ENCODE measurements at regions not wholly inside any gene's neighbourhood (a gene's known extent, or its start where the extent isn't known, plus 50 kb on each side); places are given as distances from the start of the nearest gene placed in this dataset.

DNA sequence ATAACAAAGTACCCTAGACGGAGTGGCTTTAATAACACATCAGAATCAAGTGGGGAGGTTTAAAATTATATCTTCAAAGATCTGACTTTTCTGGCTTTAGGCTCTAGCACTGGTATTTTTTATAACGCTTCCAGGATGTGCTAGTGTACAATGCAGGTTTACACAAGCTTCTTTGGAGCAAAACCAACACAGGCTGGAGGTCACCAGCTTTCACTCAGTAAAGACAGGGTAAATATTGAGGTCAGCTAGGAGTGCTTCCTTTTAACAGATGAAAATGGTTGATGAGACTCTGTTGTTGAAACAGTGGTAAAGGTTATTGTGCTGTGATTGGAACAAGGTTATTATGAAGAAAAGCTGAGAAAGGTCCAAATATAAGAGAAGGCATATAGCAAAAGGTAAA lies 414.2 kb downstream of the TAF11L14 start:
- DNase-seq: no peak
- H2AK5ac ChIP-seq (ENCODE audit: insufficient read length, low read length): no peak overlapping the region
- no peaks in the 10 kb centered on the region for H3K79me2 ChIP-seq (ENCODE audit: insufficient read depth, low read length)
- H3K4ac ChIP-seq (ENCODE audit: low read depth, low read length): no peak overlapping the region
- no peak overlapping the region for H3K27ac Mint-ChIP-seq
- no peaks in the 10 kb centered on the region for H3K4me1 Mint-ChIP-seq
- no peaks in the 10 kb centered on the region for H3K36me3 Mint-ChIP-seq (ENCODE audit: insufficient read depth in 1 of 3, low read depth in 3 of 3)
- no peak overlapping the region for H2BK20ac ChIP-seq (ENCODE audit: low read depth, low read length, poor library complexity, severe bottlenecking)
- H4K5ac ChIP-seq (ENCODE audit: insufficient read length, low read depth, low read length): no peak overlapping the region
- TF ChIP-seq CTCF (conservative IDR thresholded peaks at IDR 0.05): no peak
- H4K91ac ChIP-seq (ENCODE audit: insufficient read length, low read depth, low read length): no peak overlapping the region
- no peaks in the 10 kb centered on the region for H3K4me1 ChIP-seq (ENCODE audit: insufficient read depth, low read length)
- no peak overlapping the region for H2BK5ac ChIP-seq (ENCODE audit: insufficient read length, low read length)
- H3K56ac ChIP-seq (ENCODE audit: insufficient read length, low read depth, low read length): no peak overlapping the region
- H3K4me2 ChIP-seq (ENCODE audit: insufficient read depth, insufficient read length, low read length): no peak overlapping the region
- H3K27me3 ChIP-seq (ENCODE audit: insufficient read depth, low read length): no peaks in the 10 kb centered on the region
- H2BK120ac ChIP-seq (ENCODE audit: low read depth, low read length, poor library complexity, severe bottlenecking): no peak overlapping the region
- no peaks in the 10 kb centered on the region for H3K79me1 ChIP-seq (ENCODE audit: insufficient read depth, low read depth, low read length, poor library complexity, severe bottlenecking)
- H3T11ph ChIP-seq (ENCODE audit: low read length): no peak overlapping the region
- no peaks in the 10 kb centered on the region for H4K20me1 ChIP-seq (ENCODE audit: control insufficient read depth, insufficient read depth, insufficient read length)
- H2BK12ac ChIP-seq (ENCODE audit: insufficient read length, low read depth, low read length): no peak overlapping the region
- no peak overlapping the region for H3K4me3 Mint-ChIP-seq
- H2BK15ac ChIP-seq (ENCODE audit: low read depth, low read length): no peak overlapping the region
- H3K14ac ChIP-seq (ENCODE audit: insufficient read depth, low read length): no peak overlapping the region
- H4K8ac ChIP-seq (replicated peaks; ENCODE audit: insufficient read length, low read depth, low read length): no peak overlapping the region
- H2AFZ ChIP-seq (ENCODE audit: low read length): no peak overlapping the region
- peaks cover 0 to 2% of the 10 kb centered on the region in 2 experiments; a peak in 1 of 5 replicates for H3K9me3 Mint-ChIP-seq
- no peaks in the 10 kb centered on the region for H3K23me2 ChIP-seq (ENCODE audit: insufficient read length, low read depth, low read length, poor library complexity, severe bottlenecking)
- H3K18ac ChIP-seq (ENCODE audit: insufficient read length, low read depth, low read length): no peak overlapping the region
- WGBS (ENCODE audit: extremely low coverage, insufficient read length, low lambda C conversion rate): no CpG with 5 or more reads among the region's 2 CpGs
- no peak overlapping the region for H3K23ac ChIP-seq (ENCODE audit: insufficient read length, low read depth, low read length)
- H3K27ac ChIP-seq (ENCODE audit: insufficient read length, low read depth, low read length): no peak overlapping the region
- H3K9ac ChIP-seq (ENCODE audit: extremely low read depth, insufficient read length, low read length): no peak overlapping the region
- no peaks in the 10 kb centered on the region for H3K27me3 Mint-ChIP-seq (ENCODE audit: low read depth)
- H3K9me3 ChIP-seq (ENCODE audit: control insufficient read depth, low read depth, low read length): no peaks in the 10 kb centered on the region

Measured in H9 (cell line).